Transverse colon (tissue), 4 donors: ENCODE measurements at regions not wholly inside any gene's neighbourhood (a gene's known extent, or its start where the extent isn't known, plus 50 kb on each side); places are given as distances from the start of the nearest gene placed in this dataset.

Source experiments
- DNase-seq: peaks from one replicate; pipeline ENCODE4 v3.0.0-alpha.2; 2019
- H3K27ac ChIP-seq, 4 donors: fragments of 200-600 bp; sonication (generic); 2 replicates each; pipeline ENCODE4 v1.5.1; 2016 to 2018; ENCODE audit warnings: inconsistent platforms in 4 of 4
- H3K27me3 ChIP-seq: fragments of 200-600 bp; sonication (generic); 2 replicates; pipeline ENCODE4 v1.5.1; 2017; ENCODE audit warnings: inconsistent platforms
- H3K36me3 ChIP-seq, 4 donors: fragments of 200-600 bp; sonication (generic); 2 replicates each; pipeline ENCODE4 v1.5.1; 2017 to 2019; ENCODE audit warnings: inconsistent platforms in 4 of 4
- H3K4me1 ChIP-seq, 4 donors: fragments of 200-600 bp; sonication (generic); 2 replicates each; pipeline ENCODE4 v1.5.1; 2017 to 2020; ENCODE audit warnings: inconsistent platforms in 4 of 4
- H3K4me3 ChIP-seq, 4 donors: fragments of 200-600 bp; sonication (generic); 1 replicate in 1 of 4; 2 replicates in 3 of 4; pipeline versions ENCODE4 v1.5.1 to v1.6.1; 2017 to 2019; ENCODE audit warnings: inconsistent platforms in 4 of 4
- H3K9me3 ChIP-seq, 2 donors: fragments of 200-600 bp; sonication (generic); 2 replicates each; pipeline ENCODE4 v1.5.1; 2017 to 2019; ENCODE audit warnings: inconsistent platforms in 2 of 2
- CTCF ChIP-seq, 5 experiments: fragments of 200-600 bp in 3 of 5; fragments of 450-650 bp in 2 of 5; sonication (generic) in 3 of 5; IDR thresholded peaks; 1 replicate in 2 of 5; 2 replicates in 3 of 5; pipeline ENCODE4 v1.5.1; 2016 to 2017; ENCODE audit warnings: antibody characterized with exemption in 5 of 5, inconsistent platforms in 3 of 5, mild to moderate bottlenecking in 2 of 5, moderate library complexity in 1 of 5
- EP300 ChIP-seq: sonication (generic); formaldehyde crosslinking; IDR thresholded peaks from one replicate; pipeline ENCODE4 v1.6.1; 2017; ENCODE audit warnings: antibody characterized with exemption, low read depth
- POLR2A ChIP-seq: fragments of 450-650 bp; IDR thresholded peaks from one replicate; pipeline ENCODE4 v1.6.1; 2016; ENCODE audit warnings: antibody characterized with exemption, mild to moderate bottlenecking, moderate library complexity
- POLR2AphosphoS5 ChIP-seq, 3 donors: sonication (generic); formaldehyde crosslinking; IDR thresholded peaks; one replicate each; pipeline ENCODE4 v1.6.1; 2016; ENCODE audit warnings: antibody characterized with exemption in 3 of 3
- WGBS, 2 donors: methylation state at CpG; one replicate each; pipeline ENCODE4 v1.1.5; 2018; ENCODE audit warnings: low coverage in 1 of 2; 5-methylcytosine and 5-hydroxymethylcytosine counted together
- in situ Hi-C, 4 donors: fragments of 200-750 bp; cut with MboI; loops; one replicate each; pipeline versions ENCODE4 v1.15.0 to v1.15.1; 2017; ENCODE audit warnings: low sequenced_read_pairs in 3 of 4, low pct_ligation_motif_present in 1 of 4, low pct_unique_long_range_greater_than_20kb in 1 of 4
- intact Hi-C: fragments of 100-400 bp; cut with DNase I; formaldehyde crosslinking; loops from one replicate; pipeline ENCODE4 v1.15.1; 2023; ENCODE audit warnings: low total_unique reads

DNA sequence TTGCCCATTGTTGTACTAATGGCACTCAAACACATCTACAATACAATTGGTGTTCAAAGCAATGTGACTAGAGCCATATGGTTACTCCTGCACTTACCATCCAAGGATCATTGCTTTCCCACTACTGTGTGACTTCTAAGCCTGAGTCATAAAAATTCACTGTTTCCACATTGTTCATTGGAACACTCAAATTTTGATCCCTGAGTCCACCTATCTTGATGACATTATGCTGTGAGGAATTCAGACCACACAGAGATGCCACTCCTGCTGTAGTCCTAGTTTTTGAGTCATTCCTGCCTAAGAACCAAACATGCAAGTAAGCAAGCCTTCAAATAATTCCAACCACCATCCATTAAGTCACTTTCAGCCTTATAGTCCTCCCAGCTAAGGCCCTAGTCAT lies 176.2 kb downstream of the EFHB start:
- TF ChIP-seq POLR2AphosphoS5 (IDR thresholded peaks at IDR 0.05) (no peak), EP300 (no peak), POLR2A (no peak), CTCF (IDR thresholded peaks at IDR 0.05) (no peak)

DNA sequence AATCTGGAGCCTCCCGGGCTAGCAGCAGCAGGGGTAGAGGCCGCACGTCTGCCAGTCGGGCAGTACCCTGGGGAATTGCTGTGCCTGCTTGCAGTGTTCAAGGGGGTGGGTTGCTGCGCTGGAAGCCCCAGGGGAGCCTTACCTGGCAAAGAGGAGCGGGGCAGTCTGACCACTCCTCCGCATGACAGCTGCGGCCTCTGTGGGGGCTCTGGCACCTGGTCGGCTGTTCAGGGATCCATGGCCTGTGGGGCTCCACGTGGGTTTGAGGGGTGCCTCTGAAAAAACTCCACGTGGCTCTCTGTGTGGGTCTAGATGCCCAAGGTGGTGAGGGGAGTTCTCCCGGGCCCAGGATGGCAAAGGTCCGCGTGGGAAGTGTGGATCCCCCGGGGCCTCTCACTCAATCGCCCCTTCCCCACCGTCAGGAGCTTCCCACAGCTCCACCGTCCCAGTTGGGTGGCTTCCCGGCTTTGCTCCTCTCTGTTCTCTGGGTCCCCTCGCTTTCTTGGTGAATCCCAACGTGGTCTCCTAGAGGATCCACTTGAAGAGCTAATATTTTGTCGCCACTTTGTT lies 184.5 kb downstream of the EFHB start:
- no peaks in the 10 kb centered on the region for H3K4me1 ChIP-seq
- intact Hi-C loops, result no loop called here
- H3K4me3 ChIP-seq, result no peak overlapping the region
- TF ChIP-seq EP300 (no peak), POLR2A (no peak), CTCF (IDR thresholded peaks at IDR 0.05) (no peak), POLR2AphosphoS5 (IDR thresholded peaks at IDR 0.05) (no peak)
- H3K27me3 ChIP-seq, result no peaks in the 10 kb centered on the region
- H3K36me3 ChIP-seq, result no peaks in the 10 kb centered on the region
- no peak for DNase-seq
- no peak overlapping the region for H3K27ac ChIP-seq
- in situ Hi-C loops, result no loop called here
- H3K9me3 ChIP-seq, result no peaks in the 10 kb centered on the region
- WGBS, 2 donors, result 75 to 83% methylated on average over 2 to 21 of the region's 22 CpGs

More for the DNA sequence above, 176.2 kb downstream of the EFHB start:
- intact Hi-C loops, result no loop called here
- Histone ChIP-seq H3K36me3 (no peaks in the 10 kb centered on the region), H3K27ac (no peak overlapping the region), H3K9me3 (no peaks in the 10 kb centered on the region), H3K4me3 (no peak overlapping the region), H3K27me3 (no peaks in the 10 kb centered on the region), H3K4me1 (no peaks in the 10 kb centered on the region)
- in situ Hi-C loops, result no loop called here
- DNase-seq, result no peak

GRCh38 chr3:19748782-19749447 lies 185.1 kb downstream of the EFHB start:
- intact Hi-C loops, result no loop called here
- WGBS, 2 donors, result 95% methylated on average over 17 of the region's 17 CpGs; no CpG with 5 or more reads in 1 of the 2 donors
- in situ Hi-C loops, result no loop called here
- Histone ChIP-seq H3K36me3 (no peaks in the 10 kb centered on the region), H3K4me1 (no peaks in the 10 kb centered on the region), H3K27ac (no peak overlapping the region), H3K4me3 (no peak overlapping the region), H3K9me3 (no peaks in the 10 kb centered on the region), H3K27me3 (no peaks in the 10 kb centered on the region)
- DNase-seq, result no peak
- TF ChIP-seq EP300 (no peak), POLR2AphosphoS5 (IDR thresholded peaks at IDR 0.05) (no peak), POLR2A (no peak), CTCF (IDR thresholded peaks at IDR 0.05) (no peak)

DNA sequence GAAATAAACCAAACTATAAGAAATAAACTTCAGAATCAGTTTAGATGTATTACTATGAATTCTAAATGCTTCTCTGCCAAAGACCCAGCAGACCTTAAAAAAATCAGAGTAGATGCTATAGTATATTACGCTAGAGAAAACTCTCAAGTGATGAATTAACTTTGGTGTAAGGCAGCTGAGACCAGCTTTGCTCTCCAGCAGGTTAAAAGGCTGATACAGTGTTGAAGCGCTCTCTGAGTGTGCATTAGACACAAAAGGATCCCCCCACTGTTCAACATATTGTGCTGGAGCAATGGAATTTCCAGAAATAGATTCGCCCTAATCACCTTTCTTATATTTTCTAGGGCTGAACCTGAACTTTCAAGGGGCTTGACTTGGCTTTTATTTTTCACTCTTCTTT lies 190.0 kb downstream of the EFHB start:
- in situ Hi-C loops, result no loop called here
- no peaks in the 10 kb centered on the region for H3K36me3 ChIP-seq
- H3K4me3 ChIP-seq, result no peak overlapping the region
- H3K27ac ChIP-seq, result no peak overlapping the region
- TF ChIP-seq POLR2A (no peak), EP300 (no peak), POLR2AphosphoS5 (IDR thresholded peaks at IDR 0.05) (no peak), CTCF (IDR thresholded peaks at IDR 0.05) (no peak)
- DNase-seq, result no peak
- H3K27me3 ChIP-seq, result no peaks in the 10 kb centered on the region
- intact Hi-C loops, result no loop called here
- 89 to 100% methylated on average over 3 of the region's 3 CpGs for WGBS, 2 donors
- H3K4me1 ChIP-seq, result no peaks in the 10 kb centered on the region
- no peaks in the 10 kb centered on the region for H3K9me3 ChIP-seq
